ENCODE measurements at regions not wholly inside any gene's neighbourhood (a gene's known extent, or its start where the extent isn't known, plus 50 kb on each side); places are given as distances from the start of the nearest gene placed in this dataset.

DNA sequence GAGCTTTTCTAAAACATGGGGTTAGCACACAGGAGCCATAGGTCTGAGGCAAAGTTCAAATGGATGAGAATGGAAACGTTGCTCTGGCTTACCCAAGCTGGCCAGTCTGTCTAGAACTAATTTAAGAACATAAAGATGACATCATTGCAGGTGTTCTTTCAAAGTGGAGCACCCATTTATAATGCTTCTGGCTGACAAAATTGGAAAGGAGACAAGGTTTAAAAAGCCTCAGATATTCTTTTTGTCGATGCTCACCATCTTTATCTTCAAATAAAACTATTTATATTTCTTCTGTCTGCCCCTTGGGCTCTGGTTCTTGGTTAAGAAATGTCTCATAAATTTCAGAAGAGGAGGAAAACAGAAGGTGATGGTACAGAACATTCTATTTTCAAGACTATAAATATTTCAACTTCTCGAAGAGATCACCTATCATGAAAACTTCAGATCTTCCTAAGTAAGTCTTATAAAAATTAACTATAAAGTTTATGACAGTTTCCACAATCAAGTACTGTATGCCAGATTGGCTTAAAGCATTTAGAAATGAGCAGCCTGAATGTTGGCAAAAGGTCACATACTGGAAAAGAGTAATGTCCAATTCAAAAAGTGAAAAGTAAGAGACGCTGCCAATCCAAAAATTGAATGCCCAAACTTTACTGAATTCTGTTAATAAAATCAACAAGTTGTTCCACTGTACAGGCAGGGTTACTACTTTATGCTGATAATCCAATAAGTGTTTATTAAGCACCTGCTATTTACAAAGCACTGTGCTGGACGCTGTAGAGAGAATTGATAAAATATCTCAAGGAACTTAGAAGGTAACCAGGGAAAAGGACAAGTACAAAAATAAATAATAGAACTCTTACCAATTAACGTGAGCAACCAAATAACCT is 92.0 kb downstream of the ETS2 start:
- DNase-seq, result no peak
- Histone ChIP-seq H3K4me1 (no peaks in the 10 kb centered on the region; the same call in 1 of the 2 replicates), H3K27me3 (no peaks in the 10 kb centered on the region), H3K9me3 (peaks cover 1% of the 10 kb centered on the region; the same call in 1 of the 2 replicates), H3K36me3 (no peaks in the 10 kb centered on the region), H3K4me3 (ENCODE audit: low read depth, low read length) (no peak overlapping the region)
- TF ChIP-seq CTCF (IDR thresholded peaks at IDR 0.05; ENCODE audit: low read depth, low read length), result no peak

- Histone ChIP-seq H3K4me3 (ENCODE audit: low read depth, low read length) (no peak overlapping the region), H3K36me3 (no peaks in the 10 kb centered on the region), H3K9me3 (no peaks in the 10 kb centered on the region), H3K27me3 (no peaks in the 10 kb centered on the region), H3K4me1 (no peaks in the 10 kb centered on the region)
- DNase-seq, result no peak
- no peak for TF ChIP-seq CTCF (IDR thresholded peaks at IDR 0.05; ENCODE audit: low read depth, low read length)
These were observed 89.2 kb downstream of the ETS2 start for GRCh38 chr21:38894899-38895298.

DNA sequence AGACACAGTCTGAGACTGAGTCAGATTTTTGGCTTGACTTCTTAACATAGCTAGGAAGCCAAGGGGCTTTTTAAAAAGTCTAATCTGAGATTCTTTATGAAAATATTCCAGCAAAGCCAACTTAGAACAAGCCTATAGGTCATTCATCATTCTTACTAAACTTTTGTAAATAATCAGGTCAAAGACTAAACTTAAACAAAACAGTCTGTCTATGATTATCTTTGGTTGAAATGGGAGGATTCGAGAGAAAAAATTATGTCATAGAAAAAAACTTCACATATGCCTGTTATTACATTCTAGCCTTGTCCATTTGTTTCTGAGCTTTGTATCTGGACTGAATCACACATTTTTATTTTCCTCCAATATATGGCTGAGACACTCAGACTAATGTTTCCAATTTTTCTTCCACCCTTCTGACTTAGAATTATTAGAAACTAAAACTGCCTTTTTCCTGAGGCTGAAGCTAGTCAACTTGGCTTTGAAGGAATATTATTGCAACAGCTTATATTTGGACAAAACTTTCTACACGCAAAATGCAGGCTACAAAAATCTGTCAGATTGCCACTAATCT is 83.3 kb downstream of the ETS2 start:
- Histone ChIP-seq H3K4me3 (ENCODE audit: low read depth, low read length) (no peak overlapping the region), H3K36me3 (no peaks in the 10 kb centered on the region), H3K27me3 (no peaks in the 10 kb centered on the region), H3K4me1 (no peaks in the 10 kb centered on the region), H3K9me3 (no peaks in the 10 kb centered on the region; the same call in 1 of the 2 replicates)
- TF ChIP-seq CTCF (IDR thresholded peaks at IDR 0.05; ENCODE audit: low read depth, low read length), result no peak
- no peak for DNase-seq

GRCh38 chr21:38887749-38888148 is 82.0 kb downstream of the ETS2 start:
- TF ChIP-seq CTCF (IDR thresholded peaks at IDR 0.05; ENCODE audit: low read depth, low read length), result no peak
- H3K9me3 ChIP-seq, result no peaks in the 10 kb centered on the region; the same call in 1 of the 2 replicates
- no peak overlapping the region for H3K4me3 ChIP-seq (ENCODE audit: low read depth, low read length)
- no peaks in the 10 kb centered on the region for H3K27me3 ChIP-seq
- no peaks in the 10 kb centered on the region for H3K36me3 ChIP-seq
- DNase-seq, result no peak
- H3K4me1 ChIP-seq, result no peaks in the 10 kb centered on the region

- H3K9me3 ChIP-seq, result no peaks in the 10 kb centered on the region; the same call in 1 of the 2 replicates
- no peaks in the 10 kb centered on the region for H3K27me3 ChIP-seq
- no peaks in the 10 kb centered on the region for H3K36me3 ChIP-seq
- TF ChIP-seq CTCF (IDR thresholded peaks at IDR 0.05; ENCODE audit: low read depth, low read length), result no peak
- no peak overlapping the region for H3K4me3 ChIP-seq (ENCODE audit: low read depth, low read length)
- DNase-seq, result no peak
- H3K4me1 ChIP-seq, result no peaks in the 10 kb centered on the region
These were observed 81.4 kb downstream of the ETS2 start for GRCh38 chr21:38887062-38887686.

All from BE2C (cell line).